Liver (tissue), 8 donors: ENCODE measurements at regions not wholly inside any gene's neighbourhood (a gene's known extent, or its start where the extent isn't known, plus 50 kb on each side); places are given as distances from the start of the nearest gene placed in this dataset.

Source experiments
- DNase-seq: peaks from one replicate; pipeline ENCODE4 v3.0.0-alpha.2; 2017; ENCODE audit warnings: low spot score
- H3K27ac ChIP-seq, 2 donors: one replicate each; pipeline ENCODE4 v1.7.0; 2013; ENCODE audit warnings: inconsistent platforms in 2 of 2, low read length in 2 of 2, control low read depth in 1 of 2, low read depth in 1 of 2, mild to moderate bottlenecking in 1 of 2
- H3K27me3 ChIP-seq, 4 donors: one replicate each; pipeline versions ENCODE4 v1.6.1 to v1.7.0; 2013; ENCODE audit warnings: low read length in 3 of 4, inconsistent platforms in 1 of 4, mild to moderate bottlenecking in 1 of 4, moderate library complexity in 1 of 4; ENCODE audit not compliant: control insufficient read depth in 4 of 4, insufficient read depth in 4 of 4
- H3K36me3 ChIP-seq, 4 donors: one replicate each; pipeline versions ENCODE4 v1.6.1 to v1.7.0; 2013; ENCODE audit warnings: low read length in 3 of 4, mild to moderate bottlenecking in 3 of 4, low read depth in 1 of 4, moderate library complexity in 1 of 4; ENCODE audit not compliant: control insufficient read depth in 4 of 4, insufficient read depth in 3 of 4
- H3K4me1 ChIP-seq, 4 donors: one replicate each; pipeline versions ENCODE4 v1.6.1 to v1.7.0; 2013; ENCODE audit warnings: low read length in 3 of 4, mild to moderate bottlenecking in 3 of 4, moderate library complexity in 1 of 4; ENCODE audit not compliant: control insufficient read depth in 4 of 4, insufficient read depth in 4 of 4
- H3K4me3 ChIP-seq, 3 donors: one replicate each; pipeline versions ENCODE4 v1.6.1 to v1.7.0; 2013; ENCODE audit warnings: low read length in 3 of 3, control low read depth in 1 of 3, low read depth in 1 of 3, mild to moderate bottlenecking in 1 of 3
- H3K9ac ChIP-seq, 2 donors: one replicate each; pipeline ENCODE4 v1.7.0; 2013; ENCODE audit warnings: low read length in 2 of 2, mild to moderate bottlenecking in 2 of 2, moderate library complexity in 2 of 2, control low read depth in 1 of 2, low read depth in 1 of 2
- H3K9me3 ChIP-seq, 4 donors: one replicate each; pipeline versions ENCODE4 v1.6.1 to v1.7.0; 2013; ENCODE audit warnings: low read length in 3 of 4; ENCODE audit not compliant: control insufficient read depth in 4 of 4
- ATF3 ChIP-seq: IDR thresholded peaks from 2 replicates; pipeline ENCODE4 v1.6.1; 2016; ENCODE audit warnings: antibody characterized with exemption
- CTCF ChIP-seq: fragments of 150-350 bp; IDR thresholded peaks from 2 replicates; pipeline ENCODE4 v1.5.1; 2017; ENCODE audit warnings: improper control_type of control experiment, low read depth, low read length; ENCODE audit not compliant: missing input control
- EGR1 ChIP-seq, 2 donors: IDR thresholded peaks; 2 replicates each; pipeline ENCODE4 v1.6.1; 2016 to 2018; ENCODE audit warnings: antibody characterized with exemption in 2 of 2, low read depth in 2 of 2
- FOXA1 ChIP-seq: IDR thresholded peaks from 2 replicates; pipeline ENCODE4 v1.6.1; 2016; ENCODE audit warnings: antibody characterized with exemption
- FOXA2 ChIP-seq: IDR thresholded peaks from 2 replicates; pipeline ENCODE4 v1.6.1; 2016; ENCODE audit warnings: antibody characterized with exemption
- GABPA ChIP-seq, 2 donors: IDR thresholded peaks in 1 of 2; conservative IDR thresholded peaks in 1 of 2; 2 replicates each; pipeline ENCODE4 v1.6.1; 2016; ENCODE audit warnings: antibody characterized with exemption in 2 of 2, mild to moderate bottlenecking in 1 of 2, moderate library complexity in 1 of 2
- HNF4A ChIP-seq, 2 donors: conservative IDR thresholded peaks; 2 replicates each; pipeline ENCODE4 v1.6.1; 2016; ENCODE audit warnings: antibody characterized with exemption in 2 of 2, mild to moderate bottlenecking in 2 of 2
- HNF4G ChIP-seq: IDR thresholded peaks from 2 replicates; pipeline ENCODE4 v1.6.1; 2016; ENCODE audit warnings: antibody characterized with exemption
- JUND ChIP-seq, 2 donors: IDR thresholded peaks; 2 replicates each; pipeline ENCODE4 v1.6.1; 2016; ENCODE audit warnings: antibody characterized with exemption in 2 of 2
- MAX ChIP-seq: IDR thresholded peaks from 2 replicates; pipeline ENCODE4 v1.6.1; 2016; ENCODE audit warnings: antibody characterized with exemption
- NR2F2 ChIP-seq: IDR thresholded peaks from 2 replicates; pipeline ENCODE4 v1.6.1; 2016; ENCODE audit warnings: antibody characterized with exemption
- RAD21 ChIP-seq, 2 donors: IDR thresholded peaks; 2 replicates each; pipeline ENCODE4 v1.6.1; 2016; ENCODE audit warnings: antibody characterized with exemption in 2 of 2, mild to moderate bottlenecking in 2 of 2
- REST ChIP-seq: IDR thresholded peaks from 2 replicates; pipeline ENCODE4 v1.6.1; 2016; ENCODE audit warnings: antibody characterized with exemption, mild to moderate bottlenecking
- RXRA ChIP-seq, 2 donors: IDR thresholded peaks; 2 replicates each; pipeline ENCODE4 v1.6.1; 2017 to 2018; ENCODE audit warnings: antibody characterized with exemption in 2 of 2, mild to moderate bottlenecking in 1 of 2
- TAF1 ChIP-seq: conservative IDR thresholded peaks from 2 replicates; pipeline ENCODE4 v1.6.1; 2016; ENCODE audit warnings: antibody characterized with exemption, mild to moderate bottlenecking
- YY1 ChIP-seq: IDR thresholded peaks from 2 replicates; pipeline ENCODE4 v1.6.1; 2016; ENCODE audit warnings: antibody characterized with exemption, mild to moderate bottlenecking
- ZBTB33 ChIP-seq: IDR thresholded peaks from 2 replicates; pipeline ENCODE4 v1.6.1; 2016; ENCODE audit warnings: antibody characterized with exemption
- WGBS: extraction: QIAGEN DNeasy Blood & Tissue Kit; methylation state at CpG from one replicate; pipeline ENCODE4 v1.1.7; 2013; 5-methylcytosine and 5-hydroxymethylcytosine counted together
- donor health status: healthy.
- donor health status: healthy.
- donor health status: healthy.
- donor health status: healthy.
- donor health status: healthy.

- no peak for TF ChIP-seq ATF3
Measured at GRCh38 chr20:39376788-39377187, 414.6 kb downstream of the DHX35 start (continued).

GRCh38 chr20:39364320-39364719 is 402.2 kb downstream of the DHX35 start:
- Histone ChIP-seq H3K4me1 (no peaks in the 10 kb centered on the region), H3K27ac (no peak overlapping the region), H3K9ac (no peak overlapping the region), H3K9me3 (no peaks in the 10 kb centered on the region), H3K4me3 (no peak overlapping the region), H3K27me3 (no peaks in the 10 kb centered on the region), H3K36me3 (no peaks in the 10 kb centered on the region)
- WGBS = 81% methylated on average over 2 of the region's 2 CpGs
- no peak for TF ChIP-seq GABPA (IDR thresholded peaks at IDR 0.05 in 1 of 2, conservative IDR thresholded peaks at IDR 0.05 in 1 of 2)
- TF ChIP-seq ATF3 = no peak
- no peak for TF ChIP-seq HNF4A (conservative IDR thresholded peaks at IDR 0.05)
- no peak for TF ChIP-seq REST
- no peak for TF ChIP-seq FOXA1
- no peak for TF ChIP-seq HNF4G
- TF ChIP-seq JUND (IDR thresholded peaks at IDR 0.05) = no peak
- no peak for TF ChIP-seq RAD21 (IDR thresholded peaks at IDR 0.05)
- TF ChIP-seq FOXA2 = no peak
- no peak for TF ChIP-seq EGR1 (IDR thresholded peaks at IDR 0.05; ENCODE audit: low read depth in 2 of 2)
- TF ChIP-seq MAX = no peak
- no peak for TF ChIP-seq CTCF
- no peak for TF ChIP-seq TAF1
- TF ChIP-seq RXRA (IDR thresholded peaks at IDR 0.05) = no peak
- TF ChIP-seq YY1 = no peak
- TF ChIP-seq ZBTB33 = no peak
- no peak for TF ChIP-seq NR2F2
- DNase-seq = no peak
